Adrenal gland (tissue), 9 donors: ENCODE measurements at regions not wholly inside any gene's neighbourhood (a gene's known extent, or its start where the extent isn't known, plus 50 kb on each side); places are given as distances from the start of the nearest gene placed in this dataset.

Source experiments
- DNase-seq, 7 donors: peaks; one replicate each; pipeline ENCODE4 v3.0.0-alpha.2; 2019 to 2020
- H3K27ac ChIP-seq, 5 donors: fragments of 200-600 bp; sonication (generic) in 4 of 5; 1 replicate in 3 of 5; 2 replicates in 2 of 5; pipeline versions ENCODE4 v1.5.1 to v1.8.0; 2016 to 2020; ENCODE audit warnings: mild to moderate bottlenecking in 1 of 5
- H3K27me3 ChIP-seq: fragments of 200-600 bp; 2 replicates; pipeline ENCODE4 v1.8.0; 2021
- H3K36me3 ChIP-seq, 2 donors: fragments of 200-600 bp; replicated peaks in 1 of 2; 1 replicate in 1 of 2; 2 replicates in 1 of 2; pipeline versions ENCODE4 v1.5.1 to v1.8.0; 2018 to 2022
- H3K4me1 ChIP-seq, 2 donors: fragments of 200-600 bp; replicated peaks in 1 of 2; 1 replicate in 1 of 2; 2 replicates in 1 of 2; pipeline versions ENCODE4 v1.5.1 to v1.8.0; 2018 to 2021
- H3K4me3 ChIP-seq, 4 donors: fragments of 200-600 bp; sonication (generic) in 3 of 4; one replicate each; pipeline ENCODE4 v1.5.1; 2016 to 2018
- H3K9me3 ChIP-seq, 3 donors: fragments of 200-600 bp; sonication (generic) in 1 of 3; replicated peaks in 1 of 3; 1 replicate in 2 of 3; 2 replicates in 1 of 3; pipeline versions ENCODE4 v1.5.1 to v1.8.0; 2016 to 2021
- CTCF ChIP-seq, 6 experiments: fragments of 450-650 bp in 4 of 6; fragments of 200-600 bp in 2 of 6; sonication (generic) in 1 of 6; IDR thresholded peaks; 1 replicate in 5 of 6; 2 replicates in 1 of 6; pipeline versions ENCODE4 v1.5.1 to v1.8.0; 2016 to 2021; ENCODE audit warnings: antibody characterized with exemption in 6 of 6, mild to moderate bottlenecking in 2 of 6, moderate library complexity in 1 of 6
- POLR2A ChIP-seq, 2 donors: fragments of 450-650 bp; IDR thresholded peaks; one replicate each; pipeline ENCODE4 v1.6.1; 2017; ENCODE audit warnings: antibody characterized with exemption in 2 of 2, mild to moderate bottlenecking in 2 of 2, moderate library complexity in 1 of 2
- WGBS, 4 donors: extraction: QIAGEN DNeasy Blood & Tissue Kit in 2 of 4; methylation state at CpG; one replicate each; pipeline versions ENCODE4 v1.1.5 to v1.1.7; 2013 to 2017; 5-methylcytosine and 5-hydroxymethylcytosine counted together
- intact Hi-C, 2 donors: fragments of 100-400 bp; cut with DNase I; formaldehyde crosslinking; loops; one replicate each; pipeline versions ENCODE4 v1.14.1 to v1.15.0; 2022 to 2023
- donor health status: healthy with polysubstance abuse.
- donor health status: Bipolar disorder and iron deficiency.
- donor health status: DM: yes; HTN: yes; CAD: no.
- donor health status: DM: no; HTN: no; CAD: no.
- donor health status: DM: no; HTN: no; CAD: no.

- TF ChIP-seq POLR2A (IDR thresholded peaks at IDR 0.05) (no peak), CTCF (IDR thresholded peaks at IDR 0.05) (no peak)
- 90 to 96% (median 93%) methylated on average over 2 of the region's 2 CpGs for WGBS, 4 donors
Measured at GRCh38 chr9:88230612-88231011, 92.3 kb upstream of the SPATA31C2 start.

DNA sequence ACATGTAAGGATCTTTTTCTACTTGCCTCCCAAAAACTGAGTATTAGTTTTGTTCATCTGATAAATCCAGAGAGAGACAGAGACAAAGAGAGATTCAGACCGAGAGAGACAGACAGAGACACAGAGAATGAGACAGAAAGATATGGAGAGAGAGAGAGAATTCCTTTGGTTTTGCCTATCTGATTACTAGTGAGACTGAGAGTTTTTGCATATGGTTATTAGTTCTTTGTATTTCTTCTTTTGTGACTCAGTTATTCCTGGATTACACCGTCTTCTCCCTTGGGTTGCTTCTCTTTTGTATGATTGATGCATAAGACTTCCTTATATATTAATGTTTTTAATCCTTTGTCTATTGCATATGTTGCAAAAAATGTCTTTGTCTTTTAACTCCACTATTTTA lies 91.2 kb upstream of the SPATA31C2 start:
- intact Hi-C loops: no loop called here
- Histone ChIP-seq H3K4me3 (no peak overlapping the region), H3K27ac (no peak overlapping the region), H3K9me3 (no peaks in the 10 kb centered on the region), H3K36me3 (no peaks in the 10 kb centered on the region), H3K4me1 (no peaks in the 10 kb centered on the region), H3K27me3 (no peaks in the 10 kb centered on the region)
- DNase-seq: no peak
- WGBS, 4 donors: 82 to 86% (median 84%) methylated on average over 2 of the region's 2 CpGs
- TF ChIP-seq POLR2A (IDR thresholded peaks at IDR 0.05) (no peak), CTCF (IDR thresholded peaks at IDR 0.05) (no peak)

More at GRCh38 chr9:88230612-88231011, 92.3 kb upstream of the SPATA31C2 start:
- DNase-seq: no peak
- no peak overlapping the region for H3K27ac ChIP-seq
- H3K4me1 ChIP-seq: no peaks in the 10 kb centered on the region
- intact Hi-C loops: no loop called here
- no peaks in the 10 kb centered on the region for H3K9me3 ChIP-seq
- no peaks in the 10 kb centered on the region for H3K27me3 ChIP-seq
- no peak overlapping the region for H3K4me3 ChIP-seq
- H3K36me3 ChIP-seq: no peaks in the 10 kb centered on the region

- no peaks in the 10 kb centered on the region for H3K4me1 ChIP-seq
- H3K27me3 ChIP-seq: no peaks in the 10 kb centered on the region
- no peak overlapping the region for H3K27ac ChIP-seq
- no peak overlapping the region for H3K4me3 ChIP-seq
- WGBS, 4 donors: 81 to 86% (median 84%) methylated on average over 6 of the region's 6 CpGs
- H3K36me3 ChIP-seq: no peaks in the 10 kb centered on the region
- no peak for DNase-seq
- intact Hi-C loops: no loop called here
- H3K9me3 ChIP-seq: no peaks in the 10 kb centered on the region
- TF ChIP-seq CTCF (IDR thresholded peaks at IDR 0.05): no peak
- TF ChIP-seq POLR2A (IDR thresholded peaks at IDR 0.05): no peak
Measured at GRCh38 chr9:88224938-88225337, 86.7 kb upstream of the SPATA31C2 start.

DNA sequence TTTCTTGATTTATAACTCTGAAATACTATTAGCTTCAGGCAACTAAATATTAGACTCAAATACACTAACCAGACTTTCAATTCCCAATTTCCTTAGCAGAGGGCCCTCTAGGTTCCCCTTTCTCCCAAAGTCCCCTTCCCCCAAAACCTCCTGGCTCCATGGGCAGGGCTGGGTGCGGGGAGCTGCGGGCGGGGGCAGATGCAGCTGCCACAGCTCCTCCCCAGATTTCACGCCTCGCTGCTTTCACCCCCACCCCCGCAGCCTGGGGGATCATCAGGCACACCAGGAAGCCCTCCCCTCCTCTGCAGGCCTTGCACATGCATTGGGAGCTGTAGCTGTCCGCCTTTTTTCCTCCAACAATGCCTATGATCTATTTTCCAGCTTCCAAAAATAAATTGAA lies 82.8 kb upstream of the SPATA31C2 start:
- TF ChIP-seq POLR2A (IDR thresholded peaks at IDR 0.05) (no peak), CTCF (IDR thresholded peaks at IDR 0.05) (no peak)
- Histone ChIP-seq H3K36me3 (no peaks in the 10 kb centered on the region), H3K4me1 (no peaks in the 10 kb centered on the region), H3K27ac (no peak overlapping the region), H3K4me3 (no peak overlapping the region), H3K9me3 (no peaks in the 10 kb centered on the region), H3K27me3 (no peaks in the 10 kb centered on the region)
- intact Hi-C loops: no loop called here
- WGBS, 4 donors: 64 to 77% (median 73%) methylated on average over 6 to 7 of the region's 7 CpGs
- no peak for DNase-seq
